ENCODE measurements at regions not wholly inside any gene's neighbourhood (a gene's known extent, or its start where the extent isn't known, plus 50 kb on each side); places are given as distances from the start of the nearest gene placed in this dataset.

- Histone ChIP-seq H3K4me1 (ENCODE audit: control insufficient read depth in 1 of 2, insufficient read depth in 2 of 2, low read length in 2 of 2) (no peaks in the 10 kb centered on the region), H3K27ac (ENCODE audit: low read depth, low read length) (no peak overlapping the region), H4K20me1 (ENCODE audit: insufficient read depth) (no peaks in the 10 kb centered on the region), H3K4me2 (ENCODE audit: low read length) (no peak overlapping the region), H3K9me3 (ENCODE audit: control insufficient read depth in 1 of 2, insufficient read depth in 1 of 2, low read depth in 1 of 2, low read length in 2 of 2) (no peaks in the 10 kb centered on the region; a peak in 1 of 4 replicates), H3K27me3 (ENCODE audit: insufficient read depth, low read length) (no peaks in the 10 kb centered on the region), H3K4me3 (replicated peaks in 1 of 2; ENCODE audit: low read depth in 1 of 2, low read length in 2 of 2) (no peak overlapping the region), H3K36me3 (ENCODE audit: control insufficient read depth in 1 of 2, insufficient read depth in 2 of 2, low read length in 2 of 2) (no peaks in the 10 kb centered on the region), H3K79me2 (ENCODE audit: insufficient read depth, low read length) (no peaks in the 10 kb centered on the region), H3K9ac (ENCODE audit: low read length) (no peak overlapping the region), H3K9me2 (ENCODE audit: insufficient read depth) (no peaks in the 10 kb centered on the region), H2AFZ (ENCODE audit: low read depth, low read length, poor library complexity, severe bottlenecking) (no peak overlapping the region)
- RAD21 ChIA-PET (ENCODE audit: low non-redundant PET in 1 of 2, low total read pairs in 2 of 2, uncharacterized antibody in 2 of 2, unreplicated experiment in 2 of 2) = no interaction called here
- ATAC-seq = no peak
- intact Hi-C loops (cut with micrococcal nuclease) = no loop called here
- no peak for DNase-seq (ENCODE audit: low read depth, low spot score)
- POLR2A ChIA-PET = no interaction called here
- TF ChIP-seq JUND (IDR thresholded peaks at IDR 0.05) (no peak), POLR2AphosphoS5 (IDR thresholded peaks at IDR 0.05; ENCODE audit: low read depth, low read length) (no peak), CEBPB (IDR thresholded peaks at IDR 0.05; ENCODE audit: low read depth) (no peak)
- CTCF ChIA-PET = no interaction called here
- BruUV-seq (replicated peaks) = no TSS peak
Measured at GRCh38 chr11:70621241-70621640, 222.9 kb downstream of the CTTN start.

- no TSS peak for BruUV-seq (replicated peaks)
- H3K9me2 ChIP-seq (ENCODE audit: insufficient read depth) = no peaks in the 10 kb centered on the region
- H3K4me1 ChIP-seq (ENCODE audit: control insufficient read depth in 1 of 2, insufficient read depth in 2 of 2, low read length in 2 of 2) = no peaks in the 10 kb centered on the region
- H3K9me3 ChIP-seq (ENCODE audit: control insufficient read depth in 1 of 2, insufficient read depth in 1 of 2, low read depth in 1 of 2, low read length in 2 of 2) = no peaks in the 10 kb centered on the region; a peak in 1 of 4 replicates
- H4K20me1 ChIP-seq (ENCODE audit: insufficient read depth) = no peaks in the 10 kb centered on the region
- ChIA-PET CTCF (no interaction called here), POLR2A (no interaction called here), RAD21 (ENCODE audit: low non-redundant PET in 1 of 2, low total read pairs in 2 of 2, uncharacterized antibody in 2 of 2, unreplicated experiment in 2 of 2) (no interaction called here)
- no peak overlapping the region for H3K9ac ChIP-seq (ENCODE audit: low read length)
- H3K4me3 ChIP-seq (replicated peaks in 1 of 2; ENCODE audit: low read depth in 1 of 2, low read length in 2 of 2) = no peak overlapping the region
- no peak overlapping the region for H3K4me2 ChIP-seq (ENCODE audit: low read length)
- H3K79me2 ChIP-seq (ENCODE audit: insufficient read depth, low read length) = no peaks in the 10 kb centered on the region
- TF ChIP-seq YY1 (IDR thresholded peaks at IDR 0.05; ENCODE audit: extremely low read depth, insufficient replicate concordance, low read depth, low read length) = no peak
- no peak for TF ChIP-seq FOSL1 (IDR thresholded peaks at IDR 0.05; ENCODE audit: low read depth)
- no peak for TF ChIP-seq EZH2phosphoT487 (IDR thresholded peaks at IDR 0.05; ENCODE audit: borderline replicate concordance)
- TF ChIP-seq RAD21 (IDR thresholded peaks at IDR 0.05; ENCODE audit: low read depth) = no peak
- no peak for TF ChIP-seq TCF7L2 (IDR thresholded peaks at IDR 0.05; ENCODE audit: borderline replicate concordance, extremely low read depth, insufficient read depth, insufficient read length)
- TF ChIP-seq MAX (IDR thresholded peaks at IDR 0.05) = no peak
- no peak for TF ChIP-seq POLR2A (IDR thresholded peaks at IDR 0.05; ENCODE audit: borderline replicate concordance, extremely low read depth, insufficient read depth, insufficient read length)
- no peak for TF ChIP-seq JUND (IDR thresholded peaks at IDR 0.05)
- H3K36me3 ChIP-seq (ENCODE audit: control insufficient read depth in 1 of 2, insufficient read depth in 2 of 2, low read length in 2 of 2) = no peaks in the 10 kb centered on the region
- intact Hi-C loops (cut with micrococcal nuclease) = no loop called here
- H2AFZ ChIP-seq (ENCODE audit: low read depth, low read length, poor library complexity, severe bottlenecking) = no peak overlapping the region
- DNase-seq (ENCODE audit: low read depth, low spot score) (no peak), ATAC-seq (no peak)
- no peak overlapping the region for H3K27ac ChIP-seq (ENCODE audit: low read depth, low read length)
- H3K27me3 ChIP-seq (ENCODE audit: insufficient read depth, low read length) = no peaks in the 10 kb centered on the region
Measured at GRCh38 chr11:70622091-70622490, 223.8 kb downstream of the CTTN start.
